HG02884 (cell line): ENCODE measurements at regions not wholly inside any gene's neighbourhood (a gene's known extent, or its start where the extent isn't known, plus 50 kb on each side); places are given as distances from the start of the nearest gene placed in this dataset.
"Not testable (repeated sequence)": the region's sequence is repeated elsewhere in the genome, so short reads cannot be mapped to it uniquely, and the experiment has no call there.

Experiments
- ATAC-seq: cut with Tn5 transposase; IDR thresholded peaks from one replicate; pipeline ENCODE4 v1.9.1; 2021; ENCODE audit warnings: mild to moderate bottlenecking, moderate library complexity; ENCODE audit not compliant: unreplicated experiment

- ATAC-seq: no peak
Observed at GRCh38 chr13:44785401-44785800, 203.9 kb downstream of the NUFIP1 start.

GRCh38 chr13:44784708-44785080, 204.6 kb downstream of the NUFIP1 start:
- ATAC-seq: no peak

- ATAC-seq: no peak
Observed at GRCh38 chr13:44783994-44784707, 205.1 kb downstream of the NUFIP1 start.

DNA sequence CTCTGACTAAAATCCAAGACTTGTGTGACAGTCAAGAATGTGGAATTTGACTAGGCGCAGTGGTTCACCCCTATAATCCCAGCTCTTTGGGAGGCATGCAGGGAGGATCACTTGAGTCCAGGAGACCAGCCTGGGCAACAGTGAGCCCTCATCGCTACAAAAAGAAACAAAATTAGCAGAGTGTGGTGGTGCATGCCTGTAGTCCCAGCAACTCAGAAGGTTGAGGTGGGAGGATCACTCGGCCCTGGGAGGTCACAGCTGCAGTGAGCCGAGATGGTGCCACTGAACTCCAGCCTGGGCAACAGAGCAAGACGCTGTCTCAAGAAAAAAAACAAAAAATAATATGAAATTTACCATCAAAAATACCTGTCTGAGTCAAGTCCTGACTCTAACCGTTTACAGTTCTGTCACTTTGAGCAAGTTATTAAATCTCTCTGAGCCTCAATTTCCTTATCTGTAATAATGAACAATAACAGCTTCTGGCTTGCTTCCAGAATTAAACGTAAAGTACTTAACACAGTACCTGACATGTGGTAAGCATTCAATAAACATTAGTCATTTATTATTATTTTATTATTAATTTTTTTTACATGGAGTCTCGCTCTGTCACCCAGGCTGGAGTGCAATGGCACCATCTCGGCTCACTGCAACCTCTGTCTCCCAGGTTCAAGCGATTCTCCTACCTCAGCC, 204.6 kb upstream of the TSC22D1 start:
- no peak for ATAC-seq

- ATAC-seq: no peak
Observed at GRCh38 chr13:44778761-44779484, 202.8 kb upstream of the TSC22D1 start.

GRCh38 chr13:44775290-44775689, 199.2 kb upstream of the TSC22D1 start:
- not testable (repeated sequence) for ATAC-seq

GRCh38 chr13:44770951-44771350, 194.8 kb upstream of the TSC22D1 start:
- no peak for ATAC-seq

DNA sequence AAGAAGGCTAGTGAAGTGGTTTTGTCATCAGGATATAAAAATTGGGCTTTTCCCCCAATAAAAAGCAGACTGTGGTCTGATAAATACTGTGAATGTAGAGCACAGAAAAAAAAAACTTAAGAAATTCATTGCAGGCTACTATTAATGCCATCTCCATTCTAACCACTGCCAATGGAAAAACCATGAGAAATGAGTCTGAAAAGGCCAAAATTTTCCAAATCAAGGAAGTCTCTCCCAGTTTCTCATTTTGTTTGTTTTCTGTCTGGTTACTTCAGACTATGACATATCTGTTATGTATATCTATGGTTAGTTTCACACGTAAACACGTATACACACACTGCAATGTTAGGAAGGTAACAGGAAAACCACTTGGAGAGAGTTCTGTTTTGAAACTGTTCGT, 193.6 kb upstream of the TSC22D1 start:
- ATAC-seq: no peak

GRCh38 chr13:44768775-44769581, 192.8 kb upstream of the TSC22D1 start:
- ATAC-seq: peak; percentile 62

DNA sequence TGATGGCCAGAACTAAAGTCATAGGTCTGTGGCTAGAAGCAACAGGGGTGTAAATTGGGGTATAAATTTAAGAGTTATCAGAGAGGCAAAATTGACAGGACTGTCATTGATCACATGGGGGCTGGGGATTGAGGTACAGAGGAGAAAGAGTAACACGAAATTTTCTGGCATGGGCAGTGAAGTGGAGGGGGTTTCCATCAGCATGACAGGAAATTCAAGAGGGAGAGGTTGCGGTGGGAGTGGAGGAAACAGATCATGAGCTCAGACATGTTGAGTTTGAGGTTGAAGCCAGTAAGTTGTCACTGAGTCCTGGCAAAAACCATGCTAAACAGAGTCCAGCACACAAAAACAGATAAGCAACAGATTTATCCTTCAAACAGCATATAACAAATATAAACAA, 192.1 kb upstream of the TSC22D1 start:
- peak; percentile 51 for ATAC-seq

GRCh38 chr13:44765001-44765471, 188.9 kb upstream of the TSC22D1 start:
- no peak for ATAC-seq

DNA sequence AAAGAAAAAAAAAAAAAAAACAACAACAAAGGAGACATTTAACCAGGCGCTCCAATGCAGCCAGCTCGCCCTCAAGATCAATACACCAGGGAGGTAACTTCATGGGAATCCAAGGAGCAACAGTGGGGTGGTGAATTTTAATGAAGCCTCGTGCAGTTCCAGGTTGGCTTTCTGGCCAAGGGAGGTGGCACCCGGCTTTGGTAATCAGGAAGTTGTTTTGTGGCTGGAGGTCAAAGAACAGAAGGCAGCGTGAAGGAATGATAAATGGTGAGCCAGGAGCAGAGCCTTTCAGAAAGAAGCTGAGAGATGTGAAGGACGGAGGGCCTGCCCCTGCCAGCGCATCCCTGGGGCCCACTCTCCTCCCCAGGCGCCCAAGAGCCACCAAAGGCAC, 188.2 kb upstream of the TSC22D1 start:
- ATAC-seq: no peak

DNA sequence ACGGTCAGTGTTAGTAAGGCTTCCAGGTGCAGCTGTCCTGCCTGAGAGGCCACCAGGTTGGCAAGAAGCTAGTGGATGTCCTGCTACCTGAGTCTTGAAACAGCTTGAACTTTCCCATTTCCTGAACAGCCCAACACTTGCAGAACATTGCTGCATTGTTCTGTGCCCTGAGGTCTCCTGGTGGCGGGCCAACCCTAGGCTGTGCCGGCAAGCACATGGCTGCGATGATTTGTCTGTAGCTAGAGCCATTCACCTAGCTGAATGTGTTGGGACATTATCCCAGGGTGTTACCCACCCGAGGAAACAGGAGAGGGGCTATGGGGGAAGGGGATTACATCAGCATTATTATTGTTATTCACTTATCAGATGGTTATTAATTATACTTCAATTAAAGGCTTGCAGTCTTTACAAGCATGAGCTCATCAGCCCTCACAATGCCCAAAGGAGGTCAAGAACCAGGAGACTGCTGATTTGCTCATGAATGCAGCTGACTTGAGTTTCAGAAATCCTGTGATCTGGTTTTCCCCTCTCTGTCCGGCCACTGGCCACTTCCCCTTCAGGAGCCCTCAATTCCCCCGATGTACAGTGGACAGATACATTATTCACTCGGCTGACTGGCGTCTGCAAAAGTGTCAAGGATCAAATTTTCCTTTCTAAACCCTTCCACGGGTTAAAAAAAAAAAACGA, 187.6 kb upstream of the TSC22D1 start:
- ATAC-seq: no peak

GRCh38 chr13:44762911-44763310, 186.8 kb upstream of the TSC22D1 start:
- ATAC-seq: no peak

DNA sequence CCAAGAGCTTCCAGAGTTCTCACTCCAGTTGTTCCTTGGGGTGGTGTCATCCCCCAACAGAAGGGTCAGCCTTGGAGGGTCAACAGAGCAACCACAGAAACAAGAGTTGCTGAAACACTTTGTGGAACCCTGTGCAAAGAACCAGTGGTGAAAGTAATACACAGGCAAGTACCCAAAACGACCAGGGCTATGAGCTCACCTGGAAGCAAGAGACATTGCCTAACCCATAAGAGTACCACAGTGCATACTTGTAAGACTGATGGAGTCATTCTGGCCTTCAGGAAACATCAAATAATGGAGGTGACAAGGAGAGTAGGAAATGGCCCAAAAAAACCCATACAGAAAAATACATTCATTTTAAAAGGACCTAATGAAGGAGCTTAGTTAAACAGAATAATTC, 184.3 kb upstream of the TSC22D1 start:
- ATAC-seq: no peak

DNA sequence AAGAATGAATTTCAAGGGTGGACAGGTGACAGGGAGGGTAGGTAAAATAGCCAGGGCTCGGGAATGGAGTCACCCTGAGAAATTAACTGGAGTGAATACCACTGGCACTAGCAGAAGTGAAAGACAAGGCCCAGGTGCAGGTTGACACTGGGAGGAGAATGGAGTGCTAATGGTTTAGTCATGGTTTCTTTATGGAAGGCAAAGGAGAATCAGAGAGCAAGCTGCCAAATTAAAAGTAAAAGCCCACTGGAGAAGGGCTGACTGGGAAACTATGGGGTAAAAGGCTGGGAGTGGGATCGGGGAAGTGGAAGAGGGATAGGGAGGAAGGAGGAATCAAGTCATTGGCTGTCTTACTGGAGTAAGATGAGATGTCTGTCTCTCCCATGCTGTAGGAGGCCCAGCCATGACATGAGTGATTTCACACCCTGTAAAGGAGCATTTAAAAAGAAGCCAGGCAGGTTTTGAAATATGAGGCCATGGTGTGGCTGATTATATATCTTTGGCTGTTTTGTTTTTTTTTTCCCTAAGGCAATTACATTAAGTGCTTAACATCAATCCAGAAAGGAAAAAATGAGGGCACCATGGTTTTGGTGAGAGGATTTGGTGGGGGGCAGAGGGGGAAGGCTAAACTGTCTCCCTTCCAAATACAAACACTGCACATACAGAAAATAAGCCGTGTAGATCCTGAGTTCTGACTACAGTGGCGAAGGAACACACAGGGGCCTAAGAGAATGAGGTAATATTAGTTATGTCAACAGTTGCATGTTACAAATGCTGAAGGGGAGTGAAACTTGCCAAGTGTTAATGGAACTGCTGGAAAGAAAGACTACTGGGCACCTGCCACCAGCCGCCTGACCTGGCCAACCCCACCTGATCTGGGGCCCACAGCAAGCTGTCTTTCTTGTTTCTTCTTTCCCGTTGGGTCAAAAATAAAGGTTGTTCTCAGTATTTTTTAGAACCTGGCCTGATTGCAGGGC, 183.5 kb upstream of the TSC22D1 start:
- ATAC-seq: no peak

GRCh38 chr13:44758630-44759383, 182.7 kb upstream of the TSC22D1 start:
- no peak for ATAC-seq

- no peak for ATAC-seq
Observed at GRCh38 chr13:44757671-44758070, 181.5 kb upstream of the TSC22D1 start.
